Activated CD8-positive, alpha-beta memory T cell treated with anti-CD3 and anti-CD28 coated beads for 4 hours (primary cell): ENCODE measurements at regions not wholly inside any gene's neighbourhood (a gene's known extent, or its start where the extent isn't known, plus 50 kb on each side); places are given as distances from the start of the nearest gene placed in this dataset.
"Not testable (repeated sequence)": the region's sequence is repeated elsewhere in the genome, so short reads cannot be mapped to it uniquely, and the experiment has no call there.

Source experiments
- DNase-seq, 2 donors: peaks; one replicate each; pipeline ENCODE4 v3.0.0-alpha.2; 2020; ENCODE audit warnings: low read depth in 2 of 2

- DNase-seq, result no peak
These were observed 548.2 kb downstream of the TBC1D22A start for GRCh38 chr22:47310601-47311000.

DNA sequence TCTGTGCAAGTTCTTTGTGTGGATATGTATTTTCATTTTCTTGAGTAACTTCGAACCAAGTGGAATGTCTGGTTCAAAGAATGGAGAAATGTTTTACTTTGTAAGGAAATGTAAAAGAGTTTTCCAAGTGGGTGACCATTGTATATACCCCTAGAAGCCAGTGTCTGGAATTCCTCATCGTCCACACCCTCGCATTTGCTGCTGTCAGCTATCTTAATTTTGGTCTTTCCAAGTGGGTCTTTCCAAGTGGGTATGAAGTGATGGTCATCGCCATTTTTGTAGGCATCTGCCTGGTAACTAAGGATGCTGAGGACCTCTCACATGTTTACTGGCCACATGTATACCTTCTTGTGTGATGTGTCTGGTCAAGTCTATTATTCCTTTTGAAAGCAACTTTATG lies 547.5 kb downstream of the TBC1D22A start:
- DNase-seq, result no peak

DNA sequence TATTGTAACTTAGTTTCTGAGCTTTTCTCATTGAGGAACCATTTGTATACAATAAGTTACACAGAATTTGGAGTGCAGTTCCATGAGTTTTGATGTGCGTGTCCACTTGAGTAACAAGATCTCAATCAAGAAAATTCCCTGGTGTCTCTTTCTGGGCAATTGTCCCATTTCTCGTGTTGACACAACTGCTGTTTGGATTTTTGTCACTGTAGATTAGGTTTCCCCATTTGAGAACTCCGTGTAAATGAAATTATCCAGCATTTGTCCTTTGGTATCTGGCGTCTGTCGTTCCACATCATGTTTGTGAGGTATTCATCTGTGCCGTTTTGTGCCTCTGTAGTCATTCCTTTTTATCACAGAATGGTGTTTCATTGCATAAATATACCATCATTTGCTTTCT lies 547.0 kb downstream of the TBC1D22A start:
- DNase-seq, result no peak

GRCh38 chr22:47308886-47309285 lies 546.4 kb downstream of the TBC1D22A start:
- DNase-seq, result no peak

DNA sequence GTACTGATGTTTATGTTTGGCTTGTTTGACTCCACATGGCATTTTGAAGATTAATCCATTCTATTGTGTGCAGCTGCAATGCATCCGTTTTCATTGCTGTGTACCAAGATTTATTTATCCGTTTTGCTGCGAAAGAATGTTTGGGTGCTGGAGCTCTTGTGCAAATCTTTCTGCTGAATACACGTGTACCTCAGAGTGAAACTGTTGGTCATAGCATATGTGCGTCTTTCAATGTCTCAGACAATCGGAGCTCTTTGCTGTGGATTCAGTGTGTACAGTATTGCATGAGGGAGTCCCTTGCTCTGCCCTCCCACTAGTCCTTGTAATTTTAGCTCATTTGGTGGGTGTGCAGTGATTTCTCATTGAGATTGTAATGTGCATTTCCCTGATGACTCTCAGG lies 545.4 kb downstream of the TBC1D22A start:
- no peak for DNase-seq

DNA sequence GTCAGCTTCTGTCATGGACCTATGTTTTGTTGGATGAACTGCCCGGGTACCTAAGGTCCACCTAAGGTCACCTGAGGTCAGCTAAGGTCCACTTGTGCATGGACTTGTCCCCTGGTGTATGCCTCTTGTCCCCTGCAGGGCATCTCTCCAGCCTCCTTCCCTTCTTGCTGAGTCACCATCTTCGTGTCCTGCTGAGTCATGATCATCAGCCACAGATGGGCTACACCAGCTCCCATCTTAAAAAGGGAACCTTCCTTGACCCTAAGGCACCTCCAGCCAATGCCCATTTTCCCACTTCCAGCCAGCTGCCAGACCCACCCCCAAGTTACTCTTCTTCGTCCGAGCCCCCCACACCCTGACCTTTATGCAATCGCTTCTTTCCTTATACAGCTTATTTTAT lies 544.9 kb downstream of the TBC1D22A start:
- DNase-seq, result no peak

- DNase-seq, result no peak
These were observed 542.4 kb downstream of the TBC1D22A start for GRCh38 chr22:47304854-47305253.

DNA sequence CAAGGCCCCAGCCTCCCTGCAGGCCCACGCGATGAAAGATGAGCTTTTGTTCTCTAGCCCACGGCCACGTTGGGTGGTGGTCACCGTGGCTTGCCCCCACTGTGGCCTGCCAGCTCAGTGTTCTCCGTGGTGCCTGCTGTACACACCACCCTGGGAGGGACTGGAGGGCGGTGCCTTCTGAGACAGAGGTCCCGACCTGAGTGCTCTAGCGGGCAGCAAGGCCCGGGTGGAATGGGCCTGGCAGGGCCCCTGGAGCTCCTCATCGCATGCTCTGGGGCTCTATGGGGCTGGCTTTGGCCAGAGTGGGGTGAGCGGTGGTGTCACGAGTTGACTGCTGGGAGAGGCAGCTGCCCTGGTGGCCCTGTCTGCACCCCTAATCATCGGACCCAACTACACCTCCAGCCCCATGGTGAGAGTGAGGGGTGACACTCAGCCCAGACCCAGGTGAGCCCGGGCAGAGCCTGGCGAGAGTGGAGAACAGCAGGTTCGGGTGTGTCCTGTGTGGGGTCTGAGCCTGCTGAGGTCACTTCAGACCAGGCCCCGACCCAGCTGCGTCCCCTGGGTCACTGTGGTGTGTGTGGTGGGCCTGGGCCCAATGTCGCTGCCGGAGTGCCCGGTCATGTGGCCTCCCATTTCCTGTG lies 541.9 kb downstream of the TBC1D22A start:
- DNase-seq, result no peak

- DNase-seq, result no peak
These were observed 540.9 kb downstream of the TBC1D22A start for GRCh38 chr22:47303161-47303890.

- DNase-seq, result not testable (repeated sequence)
These were observed 540.1 kb downstream of the TBC1D22A start for GRCh38 chr22:47302587-47302986.

DNA sequence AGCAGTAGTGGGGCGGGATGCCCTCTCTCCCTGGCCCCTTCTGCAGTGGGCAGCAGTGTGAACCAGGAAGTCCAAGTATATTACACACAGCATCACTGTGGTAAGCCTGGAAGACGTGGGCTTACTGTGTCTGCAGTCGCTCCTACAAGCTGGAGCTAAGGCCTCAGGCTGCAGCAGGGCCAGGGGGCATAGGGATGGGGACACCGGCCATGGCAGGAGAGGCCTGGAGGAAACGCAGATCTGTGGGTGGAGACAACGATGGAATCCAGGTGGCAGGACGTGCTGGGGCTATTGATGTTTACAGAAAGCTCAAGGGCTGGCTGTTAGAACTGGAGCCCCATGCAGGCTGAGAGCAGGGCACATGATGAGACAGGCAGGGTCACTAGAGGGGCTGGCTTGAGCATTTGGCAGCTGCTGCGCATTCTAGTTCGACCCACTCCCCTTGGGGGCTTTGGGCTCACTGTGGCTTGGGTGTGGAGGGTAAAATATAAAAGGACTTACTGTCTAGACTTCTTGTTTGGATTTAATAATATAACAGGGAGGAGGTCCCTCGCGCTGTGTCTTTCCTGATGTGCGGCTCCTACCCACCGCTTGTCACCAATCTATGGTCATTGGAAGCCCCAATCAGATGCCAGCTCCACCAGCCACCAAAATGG lies 539.5 kb downstream of the TBC1D22A start:
- DNase-seq, result no peak

- no peak for DNase-seq
These were observed 538.4 kb downstream of the TBC1D22A start for GRCh38 chr22:47300698-47301405.

GRCh38 chr22:47299863-47300697 lies 537.6 kb downstream of the TBC1D22A start:
- no peak for DNase-seq

GRCh38 chr22:47299211-47299862 lies 536.9 kb downstream of the TBC1D22A start:
- no peak for DNase-seq

GRCh38 chr22:47298017-47298785 lies 535.8 kb downstream of the TBC1D22A start:
- no peak for DNase-seq

GRCh38 chr22:47297261-47298016 lies 535.0 kb downstream of the TBC1D22A start:
- DNase-seq, result no peak

- no peak for DNase-seq
These were observed 534.2 kb downstream of the TBC1D22A start for GRCh38 chr22:47296405-47297260.

DNA sequence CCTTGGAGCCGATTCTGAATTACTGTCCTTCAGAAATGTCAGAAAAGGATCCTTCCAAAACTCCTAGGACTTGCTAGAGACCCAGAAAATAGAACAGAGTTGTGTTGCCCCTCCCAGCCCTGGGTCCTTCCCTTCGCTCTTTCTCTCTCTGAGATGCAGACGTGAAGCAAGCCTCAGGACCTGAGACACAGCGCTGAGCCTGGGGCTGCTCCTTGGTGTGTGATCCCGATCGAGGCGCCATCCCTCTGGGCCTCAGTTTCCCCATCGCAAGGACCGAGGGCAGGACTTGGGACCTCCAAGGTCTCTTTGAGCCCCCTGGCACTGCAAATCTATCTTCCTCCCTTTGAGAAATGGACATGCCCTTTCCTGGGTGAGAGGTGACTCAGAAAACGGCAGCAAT lies 533.5 kb downstream of the TBC1D22A start:
- DNase-seq, result no peak
